MM.1S (cell line): ENCODE measurements at regions not wholly inside any gene's neighbourhood (a gene's known extent, or its start where the extent isn't known, plus 50 kb on each side); places are given as distances from the start of the nearest gene placed in this dataset.

Experiments used
- EZH2 ChIP-seq: fragments of 300-600 bp; sonication (generic); optimal IDR thresholded peaks from 2 replicates; pipeline ENCODE3; 2017; ENCODE audit warnings: low read depth, mild to moderate bottlenecking, antibody characterized with exemption, low read length, mixed read lengths
- EZH2phosphoT487 ChIP-seq: fragments of 300-600 bp; sonication (generic); IDR thresholded peaks from 2 replicates; pipeline ENCODE4 v1.6.1; 2018; ENCODE audit warnings: antibody characterized with exemption, low read length
- TF ChIP-seq, protein P1 (sequence below): fragments of 300-600 bp; sonication (generic); IDR thresholded peaks from 2 replicates; pipeline ENCODE4 v1.5.1; 2016; ENCODE audit warnings: antibody characterized with exemption, low read length, mixed read lengths

DNA sequence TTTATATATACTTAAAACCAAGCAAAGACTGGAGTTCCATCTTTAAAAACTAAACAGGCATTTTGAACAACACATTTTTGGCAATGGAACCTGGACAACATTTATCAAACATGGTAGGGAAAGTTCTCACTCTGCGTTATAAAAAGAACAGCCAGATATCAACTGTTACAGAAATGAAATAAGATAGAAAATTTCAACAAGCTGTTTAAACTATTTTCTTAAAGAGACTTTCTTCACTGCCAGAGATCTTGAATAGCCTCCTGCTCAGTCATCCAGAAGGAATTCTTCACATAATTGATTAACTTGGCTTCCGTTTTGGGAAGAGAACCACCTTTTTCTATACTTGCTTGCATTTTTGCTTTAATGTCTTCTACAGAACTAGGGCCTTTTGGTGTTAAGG is 166.0 kb upstream of the PIK3C3 start:
- TF ChIP-seq, protein P1, sequence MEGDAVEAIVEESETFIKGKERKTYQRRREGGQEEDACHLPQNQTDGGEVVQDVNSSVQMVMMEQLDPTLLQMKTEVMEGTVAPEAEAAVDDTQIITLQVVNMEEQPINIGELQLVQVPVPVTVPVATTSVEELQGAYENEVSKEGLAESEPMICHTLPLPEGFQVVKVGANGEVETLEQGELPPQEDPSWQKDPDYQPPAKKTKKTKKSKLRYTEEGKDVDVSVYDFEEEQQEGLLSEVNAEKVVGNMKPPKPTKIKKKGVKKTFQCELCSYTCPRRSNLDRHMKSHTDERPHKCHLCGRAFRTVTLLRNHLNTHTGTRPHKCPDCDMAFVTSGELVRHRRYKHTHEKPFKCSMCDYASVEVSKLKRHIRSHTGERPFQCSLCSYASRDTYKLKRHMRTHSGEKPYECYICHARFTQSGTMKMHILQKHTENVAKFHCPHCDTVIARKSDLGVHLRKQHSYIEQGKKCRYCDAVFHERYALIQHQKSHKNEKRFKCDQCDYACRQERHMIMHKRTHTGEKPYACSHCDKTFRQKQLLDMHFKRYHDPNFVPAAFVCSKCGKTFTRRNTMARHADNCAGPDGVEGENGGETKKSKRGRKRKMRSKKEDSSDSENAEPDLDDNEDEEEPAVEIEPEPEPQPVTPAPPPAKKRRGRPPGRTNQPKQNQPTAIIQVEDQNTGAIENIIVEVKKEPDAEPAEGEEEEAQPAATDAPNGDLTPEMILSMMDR: no peak
- no peak for TF ChIP-seq EZH2
- no peak for TF ChIP-seq EZH2phosphoT487
